HuH-7 (cell line): ENCODE measurements at regions not wholly inside any gene's neighbourhood (a gene's known extent, or its start where the extent isn't known, plus 50 kb on each side); places are given as distances from the start of the nearest gene placed in this dataset.
"Not testable (repeated sequence)": the region's sequence is repeated elsewhere in the genome, so short reads cannot be mapped to it uniquely, and the experiment has no call there.

ENCODE experiments used
- DNase-seq: peaks from one replicate; pipeline ENCODE4 v3.0.0; 2011; ENCODE audit warnings: low spot score

DNA sequence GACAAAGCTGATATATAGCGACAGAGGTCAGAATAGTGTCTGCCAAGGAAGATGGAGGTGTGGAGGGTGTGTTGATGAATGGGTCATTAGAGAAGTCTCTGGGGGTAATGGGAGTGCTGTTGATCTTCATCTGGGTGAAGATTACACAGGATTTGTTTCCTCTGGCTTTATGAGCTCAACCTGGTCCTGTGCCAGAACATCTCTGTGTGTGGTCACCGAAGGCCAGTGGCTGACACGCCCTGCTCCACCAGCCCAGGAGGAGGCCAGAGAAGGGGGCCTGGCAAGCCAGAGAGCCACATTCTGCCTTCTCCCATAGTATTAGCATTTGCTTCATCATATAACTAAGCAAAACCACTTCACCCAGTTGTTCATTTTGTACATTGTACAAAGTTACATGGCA lies 121.1 kb downstream of the ZNF621 start:
- no peak for DNase-seq

DNA sequence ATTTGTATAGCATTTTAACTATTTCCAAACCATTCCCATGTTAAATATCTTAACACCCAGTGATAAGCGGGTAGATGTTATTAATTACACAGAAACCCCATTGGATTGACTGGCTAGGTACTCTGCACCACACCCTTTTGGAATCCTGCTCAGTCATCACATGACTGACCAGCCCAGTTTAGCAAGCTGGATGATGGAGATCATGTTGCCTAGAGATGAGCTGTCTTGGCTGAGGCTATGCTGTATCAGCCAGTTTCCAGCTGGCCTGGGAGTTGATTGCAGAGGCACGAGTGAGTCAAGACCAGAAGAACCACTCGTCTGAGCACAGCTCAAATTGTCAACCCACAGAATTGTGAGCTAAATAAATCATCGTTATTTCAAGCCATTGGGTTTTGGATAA lies 124.6 kb downstream of the ZNF621 start:
- DNase-seq, result no peak

- DNase-seq, result no peak
Observed at GRCh38 chr3:40652072-40652471, 127.3 kb downstream of the ZNF621 start.

GRCh38 chr3:40653001-40653400 lies 128.2 kb downstream of the ZNF621 start:
- DNase-seq, result no peak

DNA sequence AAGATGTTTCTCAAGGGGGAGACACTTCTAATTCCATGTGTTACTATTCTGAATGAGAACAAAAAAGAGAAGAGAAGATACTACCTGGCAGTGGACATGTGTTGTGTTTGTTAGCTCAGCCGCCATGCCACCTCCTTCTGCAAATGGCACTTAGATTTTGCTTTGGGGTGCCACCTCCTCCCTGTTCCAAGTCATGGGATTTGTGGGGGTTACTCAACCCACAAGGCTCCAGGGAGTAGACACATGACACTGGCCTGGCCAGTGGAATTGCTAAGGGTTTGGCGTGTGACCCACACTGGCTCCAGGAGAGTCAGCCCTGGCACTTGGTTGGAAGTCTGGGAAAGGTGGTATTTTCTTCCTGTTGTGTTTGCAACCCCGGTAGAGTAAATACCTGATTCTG lies 129.1 kb downstream of the ZNF621 start:
- DNase-seq, result no peak

- no peak for DNase-seq
Observed at GRCh38 chr3:40655551-40655950, 130.8 kb downstream of the ZNF621 start.

- DNase-seq, result no peak
Observed at GRCh38 chr3:40657623-40658022, 132.9 kb downstream of the ZNF621 start.

DNA sequence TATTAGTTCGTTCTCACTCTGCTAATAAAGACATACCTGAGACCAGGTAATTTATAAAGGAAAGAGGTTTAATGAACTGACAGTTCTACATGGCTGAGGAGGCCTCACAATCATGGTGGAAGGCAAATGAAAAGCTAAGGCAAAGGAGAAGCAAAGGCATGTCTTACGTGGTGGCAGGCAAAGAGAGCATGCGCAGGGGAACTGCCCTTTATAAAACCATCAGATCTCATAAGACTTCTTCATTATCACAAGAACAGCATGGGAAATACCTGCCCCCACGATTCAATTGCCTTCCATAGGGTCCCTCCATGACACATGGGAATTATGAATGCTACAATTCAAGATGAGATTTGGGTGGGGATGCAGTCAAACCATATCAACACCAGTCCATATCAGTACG lies 133.5 kb downstream of the ZNF621 start:
- no peak for DNase-seq

DNA sequence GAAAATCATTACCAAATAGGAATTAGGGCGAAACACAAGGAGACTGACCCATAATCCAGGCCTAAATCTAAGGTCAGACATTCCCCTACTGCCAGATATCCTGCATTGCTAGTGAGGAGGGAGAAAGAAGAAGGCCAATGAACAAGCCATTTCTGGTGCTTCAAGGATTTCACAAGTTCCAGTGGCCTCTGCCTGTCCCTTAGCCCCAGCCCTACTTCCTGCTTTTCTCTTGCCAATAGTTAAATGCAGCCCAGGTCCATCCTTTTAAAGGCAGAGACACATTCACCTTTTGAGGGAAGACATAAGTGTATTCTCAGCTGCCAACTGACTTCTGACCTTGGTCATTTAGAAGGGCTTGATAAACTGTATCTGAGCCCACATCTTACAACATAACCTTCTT lies 135.8 kb downstream of the ZNF621 start:
- DNase-seq, result no peak

GRCh38 chr3:40661284-40661683 lies 136.5 kb downstream of the ZNF621 start:
- DNase-seq, result no peak

DNA sequence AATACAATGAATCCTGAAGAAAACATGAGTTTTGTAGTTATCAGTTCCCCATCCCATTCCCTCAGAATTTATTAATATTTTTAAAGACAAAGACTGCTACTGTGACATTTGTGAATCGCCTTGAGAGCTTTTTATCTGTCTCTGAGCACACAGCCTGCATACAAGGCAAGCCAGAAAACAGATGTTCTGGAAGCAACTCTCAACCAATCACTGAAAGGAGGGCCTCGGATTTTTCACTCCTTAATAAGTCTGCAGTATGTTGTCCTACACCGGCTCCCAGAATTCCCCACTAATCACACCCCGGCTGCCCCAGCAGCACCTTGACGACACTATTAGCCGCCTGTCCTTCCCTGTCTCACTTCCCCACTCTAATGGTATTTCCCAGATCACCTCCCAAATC lies 138.5 kb downstream of the ZNF621 start:
- no peak for DNase-seq

- no peak for DNase-seq
Observed at GRCh38 chr3:40669176-40669575, 144.4 kb downstream of the ZNF621 start.

DNA sequence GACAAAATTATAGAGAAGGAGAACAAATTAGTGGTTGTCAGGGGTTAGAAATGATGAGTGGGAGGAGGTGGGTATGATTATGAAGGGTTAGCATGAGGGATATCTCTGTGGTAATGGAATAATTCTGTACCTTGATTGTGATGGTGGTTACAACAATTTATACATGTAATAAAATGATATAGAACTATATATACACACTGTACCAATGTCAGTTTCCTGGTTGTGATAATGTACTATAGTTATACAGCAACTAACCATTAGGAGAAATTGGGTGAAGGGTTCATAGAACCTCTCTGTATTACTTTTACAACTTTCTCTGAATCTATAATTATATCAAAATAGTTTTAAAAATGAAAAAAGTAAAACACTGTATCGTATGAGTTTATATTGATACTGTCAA lies 148.1 kb downstream of the ZNF621 start:
- no peak for DNase-seq

GRCh38 chr3:40677321-40677720 lies 152.6 kb downstream of the ZNF621 start:
- no peak for DNase-seq

- DNase-seq, result no peak
Observed at GRCh38 chr3:40677749-40678148, 153.0 kb downstream of the ZNF621 start.

- no peak for DNase-seq
Observed at GRCh38 chr3:40679290-40679689, 154.5 kb downstream of the ZNF621 start.

GRCh38 chr3:40680685-40681657 lies 156.2 kb downstream of the ZNF621 start:
- no peak for DNase-seq

DNA sequence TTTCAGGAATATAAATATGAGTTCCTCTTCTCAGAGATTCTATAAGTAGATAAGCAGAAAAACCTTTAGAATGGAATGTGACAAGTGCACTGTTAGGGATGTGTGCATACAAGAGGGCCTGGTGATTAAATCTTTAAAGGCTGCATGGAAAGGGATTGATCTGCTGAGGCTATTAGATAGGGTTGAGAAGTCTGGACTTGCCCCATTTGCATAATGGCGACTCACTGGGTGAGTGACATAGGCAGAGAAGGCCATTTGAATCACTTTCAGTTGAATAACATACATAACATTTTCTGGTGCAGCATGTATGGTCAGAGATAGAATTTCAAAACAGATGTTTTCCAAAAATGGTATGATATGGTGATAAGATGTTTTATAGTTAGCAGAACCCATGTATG lies 156.9 kb downstream of the ZNF621 start:
- no peak for DNase-seq

DNA sequence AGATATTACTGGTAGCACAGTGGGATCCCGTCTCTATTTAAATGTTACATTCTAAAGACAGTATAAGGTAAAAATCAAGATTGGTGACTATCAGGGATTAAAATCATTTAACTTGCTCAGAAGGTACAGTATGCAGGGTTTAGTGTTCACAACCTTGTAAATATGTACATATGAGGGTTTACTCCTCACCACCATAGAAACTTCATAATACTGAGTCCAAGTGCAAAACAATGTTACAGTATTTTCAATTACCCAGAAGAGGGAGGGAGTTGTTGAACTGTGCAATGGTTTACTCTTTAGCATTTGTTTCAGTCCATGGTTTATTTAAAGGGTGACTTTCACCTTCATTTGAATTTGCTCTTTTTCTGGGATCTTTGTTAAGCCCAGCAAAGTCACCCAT lies 165.1 kb downstream of the ZNF621 start:
- DNase-seq, result no peak

GRCh38 chr3:40690749-40691451 lies 166.1 kb downstream of the ZNF621 start:
- no peak for DNase-seq

DNA sequence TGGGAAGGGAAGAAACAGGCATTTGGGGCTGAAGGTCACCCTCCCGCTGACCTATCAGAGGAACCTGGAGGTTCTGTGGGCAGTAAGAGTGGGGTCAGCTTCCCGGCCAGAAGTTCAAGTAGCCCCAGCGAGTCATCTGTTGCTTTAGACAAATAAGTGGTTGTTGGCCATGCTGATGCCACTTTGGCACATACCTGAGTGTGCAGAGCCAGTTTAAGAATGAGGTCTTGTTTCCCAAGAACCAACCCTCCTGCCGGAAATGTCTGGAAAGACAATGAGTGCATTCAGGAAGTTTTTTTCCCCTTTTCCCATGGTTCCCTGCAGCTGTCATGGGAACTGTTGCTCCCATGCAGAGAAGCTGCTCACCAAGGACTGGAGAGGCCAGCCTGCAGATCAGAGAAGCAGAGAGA lies 166.7 kb downstream of the ZNF621 start:
- DNase-seq, result no peak

DNA sequence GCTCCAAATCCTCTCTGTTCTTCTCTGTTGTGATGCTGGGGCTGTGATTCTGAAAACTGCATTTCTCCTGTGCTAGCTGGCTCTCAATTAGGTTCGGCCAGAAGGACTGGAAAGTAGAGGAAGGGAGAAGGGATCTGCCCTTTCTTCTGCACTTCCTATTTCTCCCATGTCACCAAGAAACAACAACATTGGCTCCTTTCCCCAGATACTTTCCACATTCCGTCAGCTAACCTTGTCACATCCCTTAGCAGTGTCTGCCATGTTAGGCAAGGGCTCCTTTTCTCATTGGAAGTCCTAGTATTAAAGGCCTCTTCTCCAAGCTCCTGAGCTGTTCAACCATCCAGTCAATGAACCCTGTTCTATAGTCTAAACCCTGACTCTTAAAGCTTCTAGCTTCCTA lies 171.1 kb downstream of the ZNF621 start:
- DNase-seq, result no peak

DNA sequence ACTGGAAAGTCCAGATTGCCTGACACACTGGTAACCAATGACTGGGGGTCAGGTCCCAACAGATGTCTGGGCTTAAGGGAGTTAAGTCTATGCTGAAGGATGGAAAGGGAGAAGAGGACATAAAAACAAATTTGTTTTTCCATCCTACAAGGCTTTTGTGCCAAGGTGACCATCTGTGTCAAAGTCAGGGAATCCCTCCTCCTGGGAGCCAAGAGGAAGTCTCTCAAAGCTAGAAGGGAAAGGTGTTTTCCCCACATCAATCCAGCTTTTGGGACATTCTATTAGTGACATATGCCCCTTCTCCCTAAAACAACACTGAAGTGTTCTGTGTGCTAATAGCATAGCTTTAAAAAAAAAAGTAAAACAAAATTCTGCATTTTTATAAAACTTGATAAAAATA lies 173.9 kb downstream of the ZNF621 start:
- not testable (repeated sequence) for DNase-seq
